Thymus (tissue), 11 donors: ENCODE measurements at regions not wholly inside any gene's neighbourhood (a gene's known extent, or its start where the extent isn't known, plus 50 kb on each side); places are given as distances from the start of the nearest gene placed in this dataset.
"Not testable (repeated sequence)": the region's sequence is repeated elsewhere in the genome, so short reads cannot be mapped to it uniquely, and the experiment has no call there.

Experiments used
- DNase-seq, 9 donors: peaks; one replicate each; pipeline ENCODE4 v3.0.0-alpha.2; 2013; ENCODE audit warnings: low spot score in 9 of 9, low read depth in 6 of 9, missing footprints in 1 of 9
- H3K27ac ChIP-seq, 2 donors: one replicate each; pipeline ENCODE4 v1.5.1; 2013; ENCODE audit warnings: control low read depth in 1 of 2, low read depth in 1 of 2, low read length in 1 of 2, mild to moderate bottlenecking in 1 of 2, moderate library complexity in 1 of 2
- H3K27me3 ChIP-seq, 2 donors: one replicate each; pipeline ENCODE4 v1.5.1; 2013; ENCODE audit warnings: low read length in 1 of 2; ENCODE audit not compliant: control insufficient read depth in 2 of 2, insufficient read depth in 1 of 2
- H3K36me3 ChIP-seq, 2 donors: one replicate each; pipeline ENCODE4 v1.5.1; 2013; ENCODE audit warnings: low read length in 1 of 2, mild to moderate bottlenecking in 1 of 2, moderate library complexity in 1 of 2; ENCODE audit not compliant: control insufficient read depth in 2 of 2, insufficient read depth in 2 of 2
- H3K4me1 ChIP-seq, 2 donors: one replicate each; pipeline ENCODE4 v1.5.1; 2013; ENCODE audit warnings: low read length in 2 of 2; ENCODE audit not compliant: control insufficient read depth in 2 of 2, insufficient read depth in 2 of 2
- H3K4me3 ChIP-seq, 2 donors: one replicate each; pipeline ENCODE4 v1.5.1; 2013; ENCODE audit warnings: low read length in 2 of 2, control low read depth in 1 of 2, mild to moderate bottlenecking in 1 of 2
- H3K9me3 ChIP-seq, 2 donors: one replicate each; pipeline ENCODE4 v1.5.1; 2013; ENCODE audit warnings: low read length in 1 of 2, mild to moderate bottlenecking in 1 of 2; ENCODE audit not compliant: control insufficient read depth in 2 of 2, insufficient read depth in 1 of 2
- WGBS: extraction: QIAGEN DNeasy Blood & Tissue Kit; methylation state at CpG from one replicate; pipeline ENCODE4 v1.1.7; 2013; 5-methylcytosine and 5-hydroxymethylcytosine counted together
- donor health status: healthy.

GRCh38 chr5:50898966-50899365 is 232.5 kb downstream of the PARP8 start:
- no peak overlapping the region for H3K4me3 ChIP-seq
- H3K27me3 ChIP-seq = no peaks in the 10 kb centered on the region
- no peaks in the 10 kb centered on the region for H3K9me3 ChIP-seq
- H3K27ac ChIP-seq = no peak overlapping the region
- H3K4me1 ChIP-seq = no peaks in the 10 kb centered on the region
- H3K36me3 ChIP-seq = no peaks in the 10 kb centered on the region
- DNase-seq = no peak

GRCh38 chr5:50900952-50901510 is 234.6 kb downstream of the PARP8 start:
- DNase-seq = no peak
- no peaks in the 10 kb centered on the region for H3K9me3 ChIP-seq
- 92% methylated on average over 3 of the region's 3 CpGs for WGBS

GRCh38 chr5:50903651-50904050 is 237.2 kb downstream of the PARP8 start:
- Histone ChIP-seq H3K27me3 (no peaks in the 10 kb centered on the region), H3K36me3 (no peaks in the 10 kb centered on the region), H3K27ac (no peak overlapping the region), H3K4me3 (no peak overlapping the region), H3K9me3 (no peaks in the 10 kb centered on the region), H3K4me1 (no peaks in the 10 kb centered on the region)
- WGBS = 91% methylated on average over 2 of the region's 2 CpGs
- no peak for DNase-seq

More at GRCh38 chr5:50900952-50901510, 234.6 kb downstream of the PARP8 start:
- no peaks in the 10 kb centered on the region for H3K36me3 ChIP-seq
- H3K4me3 ChIP-seq = no peak overlapping the region
- no peaks in the 10 kb centered on the region for H3K4me1 ChIP-seq
- no peaks in the 10 kb centered on the region for H3K27me3 ChIP-seq
- no peak overlapping the region for H3K27ac ChIP-seq

DNA sequence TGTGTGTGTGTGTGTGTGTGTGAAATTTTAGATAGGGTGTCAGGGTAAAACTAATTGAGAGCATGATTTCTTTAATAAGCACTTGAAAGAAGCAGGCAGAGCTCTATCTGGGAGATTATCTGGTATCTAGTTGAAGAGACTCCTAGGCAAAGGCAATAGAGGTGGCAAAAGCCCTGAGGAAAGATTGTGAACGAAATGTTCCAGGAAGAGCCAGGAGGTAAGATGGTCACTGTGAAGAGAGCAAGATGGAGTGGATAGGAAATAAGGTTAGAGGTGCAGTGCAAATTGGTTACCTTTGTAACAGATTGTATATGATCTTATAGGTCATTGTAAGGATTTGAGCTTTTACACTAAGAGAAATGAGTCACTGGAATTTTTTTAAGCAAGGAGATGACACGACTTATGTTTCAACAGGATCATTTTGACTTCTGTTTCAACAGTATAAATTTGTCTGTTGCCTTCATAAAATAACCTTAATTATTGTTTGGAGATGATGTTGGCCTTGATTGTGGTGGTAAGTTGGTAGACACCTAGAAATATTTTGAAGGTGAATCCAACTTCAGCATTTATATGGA is 239.6 kb downstream of the PARP8 start:
- H3K36me3 ChIP-seq = no peaks in the 10 kb centered on the region
- H3K27ac ChIP-seq = no peak overlapping the region
- no peaks in the 10 kb centered on the region for H3K4me1 ChIP-seq
- H3K27me3 ChIP-seq = no peaks in the 10 kb centered on the region
- no peak overlapping the region for H3K4me3 ChIP-seq
- no peaks in the 10 kb centered on the region for H3K9me3 ChIP-seq
- DNase-seq = no peak
- 87% methylated on average over 2 of the region's 2 CpGs for WGBS

GRCh38 chr5:50920160-50920559 is 253.7 kb downstream of the PARP8 start:
- WGBS = 97% methylated on average over 13 of the region's 13 CpGs
- H3K9me3 ChIP-seq = peaks cover 0 to 14% of the 10 kb centered on the region in 2 donors
- not testable (repeated sequence) for H3K36me3 ChIP-seq, H3K27ac ChIP-seq, H3K4me3 ChIP-seq, H3K27me3 ChIP-seq, DNase-seq, H3K4me1 ChIP-seq

DNA sequence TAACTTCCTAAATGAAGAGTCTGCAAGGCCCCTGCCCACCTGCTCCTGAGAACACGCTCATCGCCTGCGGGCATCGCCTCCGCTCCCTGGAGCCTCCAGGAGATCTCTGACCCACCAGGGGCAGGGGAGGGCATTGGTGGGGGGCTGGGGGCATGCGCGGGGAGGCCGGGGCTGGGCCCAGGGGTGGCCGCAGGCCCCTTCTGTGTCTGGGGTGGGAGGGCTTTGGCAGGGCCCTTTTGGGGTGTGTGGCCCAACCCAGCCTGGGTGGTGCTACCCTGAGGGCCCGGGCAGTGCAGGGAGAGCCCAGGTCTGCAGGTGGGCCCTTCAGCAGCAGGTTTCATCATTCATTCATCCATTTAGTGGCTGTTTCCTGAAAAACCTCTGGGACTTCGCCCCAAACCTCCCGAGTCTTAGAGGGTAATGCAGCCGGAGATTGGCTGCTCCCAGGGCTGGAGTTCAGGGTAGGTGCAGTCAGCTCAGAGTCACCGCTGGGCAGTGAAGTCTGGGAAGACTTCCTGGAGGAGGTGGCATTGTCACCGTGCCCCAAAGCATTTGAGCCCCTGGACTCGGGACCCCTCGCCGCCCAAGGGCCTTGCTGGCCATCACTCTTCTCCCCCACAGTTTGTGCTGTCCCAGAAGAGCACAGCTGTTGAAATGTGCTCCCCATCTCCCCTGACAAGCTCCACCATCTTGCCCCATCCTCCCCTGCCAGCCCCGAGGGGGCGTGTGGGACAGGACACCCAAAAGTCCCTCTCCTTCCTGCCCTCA is 255.1 kb downstream of the PARP8 start:
- no peaks in the 10 kb centered on the region for H3K27me3 ChIP-seq
- no peak for DNase-seq
- no peak overlapping the region for H3K27ac ChIP-seq
- peaks cover 0 to 14% of the 10 kb centered on the region in 2 donors for H3K9me3 ChIP-seq
- no peaks in the 10 kb centered on the region for H3K36me3 ChIP-seq
- no peaks in the 10 kb centered on the region for H3K4me1 ChIP-seq
- no peak overlapping the region for H3K4me3 ChIP-seq
- WGBS = 97% methylated on average over 20 of the region's 20 CpGs

DNA sequence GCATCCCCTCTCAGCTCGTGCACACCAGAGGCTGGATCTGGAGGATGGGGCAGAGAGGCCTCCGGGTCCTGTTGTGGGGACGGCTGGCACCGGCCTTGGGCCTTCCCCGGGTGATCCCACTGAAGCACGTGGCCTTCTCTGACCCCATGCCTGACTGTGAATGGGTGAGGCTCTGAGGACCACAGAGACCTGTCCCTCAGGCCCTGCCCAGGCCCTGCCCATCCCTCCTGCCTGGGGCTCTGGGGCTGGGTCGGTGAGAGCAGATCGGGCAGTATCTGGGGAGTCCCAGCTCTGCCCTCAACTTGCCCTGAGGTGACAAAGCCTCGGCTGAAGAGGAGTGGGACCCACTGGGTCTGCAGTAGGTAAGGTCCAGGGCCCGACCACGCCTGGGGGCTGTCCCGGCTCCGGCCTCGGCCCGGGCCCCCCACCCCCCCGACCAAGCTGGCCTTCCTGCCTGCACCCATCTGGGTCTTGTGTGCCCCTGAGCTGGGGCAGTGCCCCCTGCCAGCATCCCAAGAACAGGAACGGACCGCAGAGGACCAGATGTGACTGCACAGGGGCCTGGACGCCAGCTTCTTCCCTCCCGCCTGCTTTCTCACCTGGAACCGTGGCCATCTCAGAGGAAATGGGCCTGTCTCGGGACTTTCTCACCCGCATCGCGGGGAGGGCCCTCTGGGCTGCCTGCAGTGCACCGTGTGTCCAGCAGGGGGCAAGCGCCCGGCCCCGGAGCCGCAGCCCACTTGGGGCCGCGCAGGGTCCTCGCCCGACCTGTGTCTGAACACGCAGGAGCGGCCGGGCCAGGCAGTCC is 255.9 kb downstream of the PARP8 start:
- H3K36me3 ChIP-seq, H3K4me3 ChIP-seq, H3K4me1 ChIP-seq, H3K27ac ChIP-seq, H3K27me3 ChIP-seq, DNase-seq: not testable (repeated sequence)
- 76% methylated on average over 37 of the region's 37 CpGs for WGBS
- peaks cover 0 to 14% of the 10 kb centered on the region in 2 donors for H3K9me3 ChIP-seq

GRCh38 chr5:50922942-50923767 is 256.7 kb downstream of the PARP8 start:
- Histone ChIP-seq H3K27ac (no peak overlapping the region), H3K36me3 (no peaks in the 10 kb centered on the region), H3K27me3 (no peaks in the 10 kb centered on the region), H3K4me1 (no peaks in the 10 kb centered on the region), H3K9me3 (peaks cover 0 to 14% of the 10 kb centered on the region in 2 donors), H3K4me3 (no peak overlapping the region)
- DNase-seq = no peak
- WGBS = 94% methylated on average over 34 of the region's 34 CpGs
